ENCODE measurements at regions not wholly inside any gene's neighbourhood (a gene's known extent, or its start where the extent isn't known, plus 50 kb on each side); places are given as distances from the start of the nearest gene placed in this dataset.

GRCh38 chr6:74504941-74505340, 700.9 kb downstream of the COL12A1 start:
- no peak for TF ChIP-seq POLR2AphosphoS5 (IDR thresholded peaks at IDR 0.05; ENCODE audit: low read depth, low read length)
- no peak for TF ChIP-seq REST (IDR thresholded peaks at IDR 0.05; ENCODE audit: insufficient read depth in 1 of 2, low read depth in 2 of 2, low read length in 2 of 2)
- no peak for TF ChIP-seq TAF1 (IDR thresholded peaks at IDR 0.05; ENCODE audit: borderline replicate concordance, insufficient read depth, low read length)
- no peak for TF ChIP-seq SIN3A (IDR thresholded peaks at IDR 0.05; ENCODE audit: borderline replicate concordance, insufficient read depth, low read length)

All from PFSK-1 (cell line).